ENCODE measurements at regions not wholly inside any gene's neighbourhood (a gene's known extent, or its start where the extent isn't known, plus 50 kb on each side); places are given as distances from the start of the nearest gene placed in this dataset.

GRCh38 chr1:173388352-173388751 is 88.8 kb upstream of the PRDX6 start:
- Histone ChIP-seq H2BK15ac (ENCODE audit: low read length) (no peak overlapping the region), H3K27me3 (replicated peaks in 1 of 4; ENCODE audit: control insufficient read depth in 3 of 4, extremely low read depth in 1 of 4, insufficient read depth in 3 of 4, low read length in 3 of 4) (no peaks in the 10 kb centered on the region), H2AK5ac (ENCODE audit: low read depth, low read length) (no peak overlapping the region), H2AFZ (ENCODE audit: low read length) (no peak overlapping the region), H4K20me1 (replicated peaks in 1 of 2; ENCODE audit: control insufficient read depth in 1 of 2, insufficient read depth in 2 of 2, low read length in 2 of 2) (no peaks in the 10 kb centered on the region), H3K4ac (replicated peaks; ENCODE audit: insufficient read length, low read depth, low read length) (no peak overlapping the region), H4K8ac (ENCODE audit: extremely low read depth, insufficient read depth, low read length) (no peak overlapping the region), H3K4me3 (ENCODE audit: extremely low read depth in 1 of 4, insufficient read depth in 2 of 4, low read depth in 3 of 4, low read length in 4 of 4) (no peak overlapping the region), H3K79me1 (ENCODE audit: low read depth, low read length) (no peaks in the 10 kb centered on the region), H2BK12ac (ENCODE audit: low read depth, low read length) (no peak overlapping the region), H2BK120ac (replicated peaks; ENCODE audit: low read depth, low read length) (no peak overlapping the region), H3K23ac (ENCODE audit: insufficient read length) (no peak overlapping the region), H3K4me1 (replicated peaks in 1 of 4; ENCODE audit: control insufficient read depth in 3 of 4, insufficient read depth in 4 of 4, low read length in 3 of 4) (no peaks in the 10 kb centered on the region), H3K18ac (ENCODE audit: extremely low read depth, low read length) (no peak overlapping the region), H2BK5ac (ENCODE audit: low read depth, low read length) (no peak overlapping the region), H4K5ac (ENCODE audit: insufficient read length, low read depth, low read length) (no peak overlapping the region), H4K91ac (replicated peaks; ENCODE audit: insufficient read length, low read length) (no peak overlapping the region), H3K4me2 (ENCODE audit: insufficient read depth in 1 of 2, low read depth in 2 of 2, low read length in 2 of 2) (no peak overlapping the region), H3K27ac (ENCODE audit: low read depth, low read length) (no peak overlapping the region), H3K9me3 (ENCODE audit: insufficient read depth in 2 of 2, low read depth in 1 of 2, low read length in 1 of 2) (no peaks in the 10 kb centered on the region), H3K79me2 (ENCODE audit: control insufficient read depth in 1 of 2, insufficient read depth in 2 of 2, low read length in 2 of 2) (no peaks in the 10 kb centered on the region), H2BK20ac (ENCODE audit: low read length) (no peak overlapping the region), H3K36me3 (ENCODE audit: control insufficient read depth in 2 of 4, insufficient read depth in 4 of 4, low read length in 3 of 4) (no peaks in the 10 kb centered on the region), H3K23me2 (ENCODE audit: low read depth, low read length) (no peaks in the 10 kb centered on the region; the same call in 1 of the 2 replicates), H3K9ac (replicated peaks in 1 of 4; ENCODE audit: extremely low read depth in 1 of 4, low read depth in 3 of 4, low read length in 3 of 4) (no peak overlapping the region), H3K14ac (ENCODE audit: insufficient read length) (no peak overlapping the region), H3K56ac (replicated peaks; ENCODE audit: insufficient read length, low read depth, low read length) (no peak overlapping the region)
- DNase-seq (ENCODE audit: low read depth in 1 of 2, low spot score in 2 of 2) (no peak), FAIRE-seq (no peak)
- WGBS, 2 experiments (ENCODE audit: extremely low coverage in 1 of 2, insufficient coverage in 1 of 2, insufficient read length in 1 of 2, insufficient replicate concordance in 2 of 2, low coverage in 1 of 2, low lambda C conversion rate in 2 of 2, missing lambda C conversion rate in 1 of 2) = 73% methylated on average over 1 of the region's 1 CpG; no CpG with 5 or more reads in 1 of the 2 experiments
- ChIA-PET POLR2A (ENCODE audit: partially characterized antibody) (no interaction called here), CTCF (ENCODE audit: partially characterized antibody) (interaction anchor here (1.2 kb wide), 1 partner anchor 133 kb away, joined by 3 read pairs; no protein-coding TSS in a partner anchor)
- TF ChIP-seq SIX5 (IDR thresholded peaks at IDR 0.05; ENCODE audit: low read depth, low read length) = no peak
- TF ChIP-seq CHD2 (IDR thresholded peaks at IDR 0.05; ENCODE audit: low read length) = no peak
- no peak for TF ChIP-seq CREB1 (IDR thresholded peaks at IDR 0.05)
- no peak for TF ChIP-seq BCL11A (IDR thresholded peaks at IDR 0.05; ENCODE audit: low read depth in 2 of 2, low read length in 2 of 2)
- no peak for TF ChIP-seq YY1 (IDR thresholded peaks at IDR 0.05; ENCODE audit: low read depth, low read length)
- no peak for TF ChIP-seq HDAC6 (IDR thresholded peaks at IDR 0.05; ENCODE audit: low read depth, low read length)
- no peak for TF ChIP-seq EGR1 (IDR thresholded peaks at IDR 0.05; ENCODE audit: borderline replicate concordance, low read depth, low read length)
- TF ChIP-seq, protein P1, sequence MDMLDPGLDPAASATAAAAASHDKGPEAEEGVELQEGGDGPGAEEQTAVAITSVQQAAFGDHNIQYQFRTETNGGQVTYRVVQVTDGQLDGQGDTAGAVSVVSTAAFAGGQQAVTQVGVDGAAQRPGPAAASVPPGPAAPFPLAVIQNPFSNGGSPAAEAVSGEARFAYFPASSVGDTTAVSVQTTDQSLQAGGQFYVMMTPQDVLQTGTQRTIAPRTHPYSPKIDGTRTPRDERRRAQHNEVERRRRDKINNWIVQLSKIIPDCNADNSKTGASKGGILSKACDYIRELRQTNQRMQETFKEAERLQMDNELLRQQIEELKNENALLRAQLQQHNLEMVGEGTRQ (IDR thresholded peaks at IDR 0.05; ENCODE audit: low read length) = no peak
- TF ChIP-seq SP2 (IDR thresholded peaks at IDR 0.05; ENCODE audit: low read length) = no peak

All from H1 (cell line).